AG20443 (cell line): ENCODE measurements at regions not wholly inside any gene's neighbourhood (a gene's known extent, or its start where the extent isn't known, plus 50 kb on each side); places are given as distances from the start of the nearest gene placed in this dataset.
A peak's percentile ranks its signal among the peaks of the same experiment; 100 is the strongest.

Source experiments
- DNase-seq: peaks from one replicate; pipeline ENCODE4 v3.0.0; 2012; ENCODE audit warnings: low spot score, mixed read lengths

GRCh38 chr20:57080796-57081195 lies 185.6 kb downstream of the BMP7 start:
- peak; percentile 53 for DNase-seq

DNA sequence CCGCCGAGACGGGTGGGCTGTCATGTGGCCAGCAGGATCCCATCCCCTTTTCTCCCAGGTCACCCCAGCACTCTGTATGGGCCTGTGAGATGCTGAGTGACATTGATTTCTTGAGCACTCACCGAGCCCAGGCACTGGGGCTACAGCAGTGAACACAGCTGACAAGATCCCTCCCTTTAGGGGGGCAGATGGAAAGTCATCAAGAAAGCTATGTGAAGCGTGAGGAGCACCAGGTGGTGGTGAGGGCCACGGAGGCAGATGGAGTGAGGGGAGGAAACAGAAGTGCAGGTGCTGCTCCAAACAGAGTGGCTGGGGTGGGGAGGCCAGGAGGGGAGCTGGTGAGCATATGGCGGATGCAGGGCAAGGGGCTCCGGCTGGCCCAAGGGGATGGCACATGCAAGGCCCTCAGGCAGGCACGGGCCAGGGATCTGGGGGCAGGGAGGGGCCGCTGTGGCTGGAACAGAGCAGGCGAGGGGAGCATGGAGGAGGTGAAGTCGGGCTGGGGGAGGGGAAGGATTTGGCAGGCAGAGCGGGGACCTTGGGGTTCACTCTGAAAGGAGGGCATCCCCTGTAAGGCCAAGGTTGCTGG lies 184.0 kb downstream of the BMP7 start:
- DNase-seq, result no peak

- no peak for DNase-seq
Measured at GRCh38 chr20:57083072-57083471, 183.4 kb downstream of the BMP7 start.

DNA sequence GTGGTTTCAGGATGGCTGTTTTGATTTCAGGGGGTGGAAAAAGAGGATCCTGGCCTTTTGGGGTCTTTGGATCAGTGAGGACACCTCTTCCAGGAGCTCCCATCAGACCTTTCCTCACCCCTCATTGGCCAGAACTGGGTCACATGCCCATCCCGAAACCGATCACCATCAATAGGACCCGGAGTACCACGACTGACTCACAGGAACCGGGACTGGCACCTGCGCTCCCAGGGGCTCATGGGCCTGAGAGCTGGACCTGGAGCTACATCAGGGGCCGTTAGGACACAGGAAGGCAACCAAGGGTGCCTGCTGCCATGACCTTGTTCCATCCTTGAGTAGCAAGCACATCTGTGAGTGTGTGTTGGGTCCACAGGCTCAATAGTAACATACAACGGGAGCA lies 180.4 kb downstream of the BMP7 start:
- no peak for DNase-seq

GRCh38 chr20:57087102-57087501 lies 179.3 kb downstream of the BMP7 start:
- DNase-seq, result no peak

- DNase-seq, result no peak
Measured at GRCh38 chr20:57087705-57088104, 178.7 kb downstream of the BMP7 start.

DNA sequence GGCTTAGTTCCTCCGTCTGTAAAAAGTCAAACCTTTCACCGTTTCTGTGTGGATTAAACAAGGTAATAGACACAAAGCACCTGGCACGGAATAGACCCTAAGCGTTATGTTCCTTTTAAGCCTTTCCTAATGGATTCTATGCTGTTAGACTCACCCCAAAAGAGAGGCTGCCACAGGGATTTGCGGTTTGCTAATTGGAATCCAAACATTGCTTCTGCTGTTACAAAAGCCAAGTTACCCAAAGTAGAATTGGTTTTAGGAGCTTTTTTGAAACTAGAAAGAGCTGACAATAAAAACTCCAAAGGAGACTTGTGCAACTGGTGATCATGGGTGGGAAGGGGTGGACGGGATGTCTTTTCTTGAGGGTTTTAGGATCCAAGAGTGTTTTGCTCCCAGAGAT lies 178.0 kb downstream of the BMP7 start:
- DNase-seq, result no peak

- peak; percentile 87 for DNase-seq
Measured at GRCh38 chr20:57089699-57090144, 176.7 kb downstream of the BMP7 start.

- no peak for DNase-seq
Measured at GRCh38 chr20:57090590-57091560, 175.6 kb downstream of the BMP7 start.

GRCh38 chr20:57091748-57092111 lies 174.7 kb downstream of the BMP7 start:
- DNase-seq, result no peak

DNA sequence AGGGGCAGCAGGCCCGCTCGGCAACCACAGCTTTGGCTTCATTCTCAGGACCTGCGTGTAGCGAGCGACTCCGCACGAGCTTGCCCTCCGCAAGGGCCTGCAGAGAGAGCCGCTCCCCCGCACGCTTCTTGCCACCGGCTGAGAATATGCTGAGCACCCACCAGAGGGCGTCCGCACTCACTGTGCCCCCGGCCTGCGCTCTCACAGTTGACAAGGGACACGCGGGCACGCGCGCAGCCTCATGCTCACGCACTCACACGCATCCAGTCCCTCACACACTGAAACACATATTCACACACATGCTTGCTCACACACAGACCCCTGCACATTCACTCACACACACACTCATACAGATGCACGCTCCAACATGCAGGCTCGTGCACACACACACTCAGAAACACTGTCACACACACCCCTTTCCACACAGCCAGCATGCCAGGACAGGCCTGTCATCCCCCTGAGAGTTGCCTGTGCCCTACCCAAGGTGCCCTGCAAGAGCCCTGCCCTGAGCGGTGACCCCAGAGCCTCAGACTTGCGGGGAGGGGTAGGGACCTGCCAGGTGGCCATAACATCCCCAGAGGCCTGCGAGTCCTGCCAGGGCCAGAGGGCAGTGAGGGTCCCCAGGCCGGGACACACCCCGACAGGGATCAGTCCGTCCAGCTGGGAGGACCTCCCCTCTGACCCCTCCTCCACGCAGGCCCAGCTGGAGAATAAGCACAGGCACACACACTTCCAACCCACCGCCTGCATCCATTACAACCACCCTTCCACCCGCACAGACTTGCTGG lies 174.1 kb downstream of the BMP7 start:
- peak; percentile 87 for DNase-seq

GRCh38 chr20:57092900-57093530 lies 173.4 kb downstream of the BMP7 start:
- DNase-seq, result no peak

DNA sequence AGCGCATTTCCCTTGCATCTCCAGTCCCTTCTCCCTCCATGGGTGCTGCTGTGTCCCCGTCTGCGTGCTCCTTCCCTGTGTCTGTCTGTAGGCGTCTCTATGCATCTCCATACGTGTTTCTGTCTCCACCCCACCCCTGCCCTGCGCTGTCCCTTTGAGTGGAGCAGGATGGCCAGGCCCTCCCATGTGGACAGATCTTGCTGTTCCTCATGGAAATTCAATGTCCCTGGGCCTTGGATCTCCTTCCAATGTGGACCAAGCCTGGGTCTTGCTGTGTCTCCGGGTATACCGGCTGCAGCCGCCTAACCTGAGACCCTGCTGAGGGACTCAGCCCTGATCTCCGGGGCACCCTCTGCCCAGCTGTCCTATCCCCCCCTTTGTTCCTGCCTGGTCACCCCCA lies 172.7 kb downstream of the BMP7 start:
- DNase-seq, result no peak

DNA sequence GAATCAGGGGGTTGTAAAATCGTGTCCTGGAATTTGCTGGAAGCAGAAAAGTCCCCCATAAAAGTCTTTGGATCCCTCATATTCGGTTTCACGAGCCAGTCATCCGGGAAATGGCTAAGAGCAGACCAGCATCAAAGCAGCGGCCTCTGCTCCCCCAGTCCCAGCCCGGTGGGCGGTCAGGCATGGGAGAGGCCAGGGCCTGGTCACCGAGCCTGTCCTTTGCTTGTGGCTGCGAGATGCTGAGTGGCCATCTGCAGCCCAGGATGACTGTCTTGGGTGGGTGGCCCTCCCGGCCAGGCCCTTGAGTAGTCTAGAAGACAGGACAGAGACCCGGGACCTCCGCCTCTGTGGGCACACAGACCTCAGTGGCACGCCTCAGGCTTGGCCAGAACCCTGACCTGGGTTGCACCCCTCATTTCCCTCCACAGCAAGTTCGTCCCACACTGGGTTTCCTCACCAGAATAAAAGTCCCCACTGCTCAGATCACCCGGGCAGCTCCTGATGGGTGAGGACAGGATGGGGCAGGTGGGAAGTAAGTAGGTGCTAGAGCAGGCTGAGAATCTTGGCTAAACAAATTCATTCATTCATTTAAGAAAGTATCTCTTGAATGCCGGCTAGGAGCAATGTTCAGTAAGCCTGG lies 172.1 kb downstream of the BMP7 start:
- DNase-seq, result no peak

DNA sequence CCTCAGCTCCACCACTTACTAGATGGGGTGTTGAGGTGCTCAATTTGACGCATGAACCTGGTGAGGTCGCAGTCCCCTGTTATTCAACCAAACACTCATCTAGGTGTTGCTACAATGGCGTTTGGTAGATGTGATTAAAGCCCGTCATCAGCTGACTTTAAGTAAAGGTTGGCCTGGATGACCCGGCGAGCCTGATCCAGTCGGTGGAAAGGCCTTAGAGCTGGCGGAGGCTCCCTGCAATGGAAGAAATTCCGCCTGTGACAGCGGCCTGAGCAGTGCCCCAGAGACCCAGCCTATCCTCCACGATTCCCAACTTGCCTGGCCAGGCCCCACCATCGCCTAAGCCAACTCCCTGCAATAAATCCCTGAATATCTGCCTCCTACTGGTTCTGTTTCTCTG lies 171.4 kb downstream of the BMP7 start:
- DNase-seq, result no peak

DNA sequence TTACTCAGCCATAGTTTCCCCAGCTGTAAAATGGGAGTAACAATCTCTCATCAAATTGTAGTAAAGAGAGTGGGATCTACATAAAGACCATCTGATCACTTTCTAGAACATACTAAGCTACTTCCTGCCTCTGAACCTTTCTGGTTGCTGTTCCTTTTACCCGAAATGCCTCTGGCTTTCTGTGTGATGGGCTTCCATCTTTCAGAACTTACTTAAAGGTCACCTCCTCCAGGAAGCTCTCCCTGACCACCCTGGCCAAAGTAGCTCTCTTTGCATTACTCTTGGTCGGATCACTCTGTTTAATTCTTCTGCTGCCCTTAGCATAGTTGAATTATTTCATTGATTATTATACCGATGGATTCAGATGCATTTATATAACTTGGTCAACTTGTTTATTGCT lies 171.0 kb downstream of the BMP7 start:
- no peak for DNase-seq

GRCh38 chr20:57097245-57097915 lies 169.1 kb downstream of the BMP7 start:
- no peak for DNase-seq

- DNase-seq, result no peak
Measured at GRCh38 chr20:57102160-57102559, 164.3 kb downstream of the BMP7 start.

- no peak for DNase-seq
Measured at GRCh38 chr20:57102566-57102965, 163.9 kb downstream of the BMP7 start.

DNA sequence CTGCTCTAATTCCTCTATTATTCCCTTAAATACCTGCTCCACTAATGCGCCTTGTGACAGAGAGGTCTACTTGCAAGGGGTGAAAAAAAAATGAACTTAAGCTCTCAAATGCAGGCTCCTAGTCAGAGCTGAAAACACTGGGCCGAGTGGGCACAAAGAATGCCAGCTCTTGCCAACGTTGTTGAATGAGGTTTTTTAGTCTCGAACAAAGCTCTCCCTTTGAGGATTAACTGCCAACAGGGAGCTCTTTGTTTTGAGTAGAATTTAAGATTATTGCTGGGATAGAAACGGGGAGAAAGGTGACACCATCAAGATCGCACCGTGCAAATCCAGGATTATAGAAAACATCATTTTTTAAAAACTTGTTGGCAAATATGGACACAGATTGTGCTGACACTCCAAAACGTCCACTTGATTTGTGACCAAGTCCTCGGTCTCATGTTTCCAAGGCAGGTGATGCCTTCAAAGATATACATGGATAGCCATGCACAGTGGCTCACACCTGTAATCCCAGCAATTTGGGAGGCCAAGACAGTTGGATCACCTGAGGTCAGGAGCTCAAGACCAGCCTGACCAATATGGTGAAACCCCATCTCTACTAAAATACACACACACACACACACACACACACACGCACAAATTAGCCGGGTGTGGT lies 163.2 kb downstream of the BMP7 start:
- DNase-seq, result no peak

- no peak for DNase-seq
Measured at GRCh38 chr20:57104113-57104512, 162.3 kb downstream of the BMP7 start.
